NCI-H460 (cell line): ENCODE measurements at regions not wholly inside any gene's neighbourhood (a gene's known extent, or its start where the extent isn't known, plus 50 kb on each side); places are given as distances from the start of the nearest gene placed in this dataset.
"Not testable (repeated sequence)": the region's sequence is repeated elsewhere in the genome, so short reads cannot be mapped to it uniquely, and the experiment has no call there.

Experiments used
- DNase-seq: peaks from one replicate; pipeline ENCODE4 v3.0.0-alpha.2; 2016; ENCODE audit warnings: low read depth; ENCODE audit errors: extremely low read depth

- no peak for DNase-seq
These were observed 245.8 kb downstream of the FRK start for GRCh38 chr6:115814907-115815306.

- no peak for DNase-seq
These were observed 249.2 kb downstream of the FRK start for GRCh38 chr6:115811541-115811940.

GRCh38 chr6:115798229-115798628 lies 262.5 kb downstream of the FRK start:
- DNase-seq: no peak

GRCh38 chr6:115796829-115797228 lies 263.9 kb downstream of the FRK start:
- no peak for DNase-seq

GRCh38 chr6:115796061-115796460 lies 264.6 kb downstream of the FRK start:
- no peak for DNase-seq

- no peak for DNase-seq
These were observed 277.2 kb downstream of the FRK start for GRCh38 chr6:115783402-115784061.

- no peak for DNase-seq
These were observed 278.1 kb downstream of the FRK start for GRCh38 chr6:115782612-115783011.

- DNase-seq: no peak
These were observed 286.9 kb downstream of the FRK start for GRCh38 chr6:115773741-115774140.

- DNase-seq: no peak
These were observed 289.8 kb downstream of the FRK start for GRCh38 chr6:115770851-115771250.

GRCh38 chr6:115768500-115768899 lies 292.2 kb downstream of the FRK start:
- no peak for DNase-seq

- DNase-seq: no peak
These were observed 292.8 kb downstream of the FRK start for GRCh38 chr6:115767931-115768330.

GRCh38 chr6:115766745-115767462 lies 293.8 kb downstream of the FRK start:
- DNase-seq: no peak

GRCh38 chr6:115765966-115766365 lies 294.7 kb downstream of the FRK start:
- no peak for DNase-seq

GRCh38 chr6:115759051-115759450 lies 301.6 kb downstream of the FRK start:
- no peak for DNase-seq

- no peak for DNase-seq
These were observed 307.2 kb downstream of the FRK start for GRCh38 chr6:115753446-115753845.

- no peak for DNase-seq
These were observed 309.7 kb downstream of the FRK start for GRCh38 chr6:115750946-115751345.

GRCh38 chr6:115750292-115750691 lies 310.4 kb downstream of the FRK start:
- no peak for DNase-seq

- DNase-seq: no peak
These were observed 313.0 kb downstream of the FRK start for GRCh38 chr6:115747719-115748118.

GRCh38 chr6:115746583-115746982 lies 314.1 kb downstream of the FRK start:
- not testable (repeated sequence) for DNase-seq

- no peak for DNase-seq
These were observed 319.8 kb downstream of the FRK start for GRCh38 chr6:115740907-115741306.

- no peak for DNase-seq
These were observed 325.1 kb downstream of the FRK start for GRCh38 chr6:115735610-115736009.

GRCh38 chr6:115733426-115733825 lies 327.3 kb downstream of the FRK start:
- DNase-seq: no peak
